ENCODE measurements at regions not wholly inside any gene's neighbourhood (a gene's known extent, or its start where the extent isn't known, plus 50 kb on each side); places are given as distances from the start of the nearest gene placed in this dataset.

- H3K4me1 ChIP-seq (ENCODE audit: control insufficient read depth, insufficient read depth, low read length, unreplicated experiment) = no peaks in the 10 kb centered on the region
- no peak overlapping the region for H3K27ac ChIP-seq (ENCODE audit: low read depth, low read length)
- no peaks in the 10 kb centered on the region for H3K27me3 ChIP-seq (ENCODE audit: insufficient read depth, low read length)
- H3K36me3 ChIP-seq (ENCODE audit: insufficient read depth, low read length) = no peaks in the 10 kb centered on the region
- no peaks in the 10 kb centered on the region for H3K79me2 ChIP-seq (ENCODE audit: control insufficient read depth, insufficient read depth, low read length, unreplicated experiment)
- no peak overlapping the region for H2AFZ ChIP-seq (ENCODE audit: low read length, unreplicated experiment)
- no peak overlapping the region for H3K4me3 ChIP-seq (ENCODE audit: low read depth, low read length)
Observed at GRCh38 chr3:59317386-59317785, 267.6 kb upstream of the CFAP20DC start.

GRCh38 chr3:59316688-59317275 is 267.0 kb upstream of the CFAP20DC start:
- H3K27me3 ChIP-seq (ENCODE audit: insufficient read depth, low read length) = no peaks in the 10 kb centered on the region
- H3K4me1 ChIP-seq (ENCODE audit: control insufficient read depth, insufficient read depth, low read length, unreplicated experiment) = no peaks in the 10 kb centered on the region
- no peak overlapping the region for H3K27ac ChIP-seq (ENCODE audit: low read depth, low read length)
- H3K79me2 ChIP-seq (ENCODE audit: control insufficient read depth, insufficient read depth, low read length, unreplicated experiment) = no peaks in the 10 kb centered on the region
- H3K36me3 ChIP-seq (ENCODE audit: insufficient read depth, low read length) = no peaks in the 10 kb centered on the region
- no peak overlapping the region for H2AFZ ChIP-seq (ENCODE audit: low read length, unreplicated experiment)
- H3K4me3 ChIP-seq (ENCODE audit: low read depth, low read length) = no peak overlapping the region

- Histone ChIP-seq H3K79me2 (ENCODE audit: control insufficient read depth, insufficient read depth, low read length, unreplicated experiment) (no peaks in the 10 kb centered on the region), H3K4me1 (ENCODE audit: control insufficient read depth, insufficient read depth, low read length, unreplicated experiment) (no peaks in the 10 kb centered on the region), H3K36me3 (ENCODE audit: insufficient read depth, low read length) (no peaks in the 10 kb centered on the region), H3K27me3 (ENCODE audit: insufficient read depth, low read length) (no peaks in the 10 kb centered on the region), H3K27ac (ENCODE audit: low read depth, low read length) (no peak overlapping the region), H3K4me3 (ENCODE audit: low read depth, low read length) (no peak overlapping the region), H2AFZ (ENCODE audit: low read length, unreplicated experiment) (peak overlapping the region; percentile 82)
Observed at GRCh38 chr3:59313365-59313764, 263.5 kb upstream of the CFAP20DC start.

- no peaks in the 10 kb centered on the region for H3K4me1 ChIP-seq (ENCODE audit: control insufficient read depth, insufficient read depth, low read length, unreplicated experiment)
- no peak overlapping the region for H3K4me3 ChIP-seq (ENCODE audit: low read depth, low read length)
- no peaks in the 10 kb centered on the region for H3K27me3 ChIP-seq (ENCODE audit: insufficient read depth, low read length)
- H3K79me2 ChIP-seq (ENCODE audit: control insufficient read depth, insufficient read depth, low read length, unreplicated experiment) = no peaks in the 10 kb centered on the region
- H2AFZ ChIP-seq (ENCODE audit: low read length, unreplicated experiment) = no peak overlapping the region
- no peaks in the 10 kb centered on the region for H3K36me3 ChIP-seq (ENCODE audit: insufficient read depth, low read length)
- no peak overlapping the region for H3K27ac ChIP-seq (ENCODE audit: low read depth, low read length)
Observed at GRCh38 chr3:59311231-59311630, 261.4 kb upstream of the CFAP20DC start.

GRCh38 chr3:59310736-59311135 is 260.9 kb upstream of the CFAP20DC start:
- Histone ChIP-seq H2AFZ (ENCODE audit: low read length, unreplicated experiment) (no peak overlapping the region), H3K4me3 (ENCODE audit: low read depth, low read length) (no peak overlapping the region), H3K27me3 (ENCODE audit: insufficient read depth, low read length) (no peaks in the 10 kb centered on the region), H3K79me2 (ENCODE audit: control insufficient read depth, insufficient read depth, low read length, unreplicated experiment) (no peaks in the 10 kb centered on the region), H3K27ac (ENCODE audit: low read depth, low read length) (no peak overlapping the region), H3K4me1 (ENCODE audit: control insufficient read depth, insufficient read depth, low read length, unreplicated experiment) (no peaks in the 10 kb centered on the region), H3K36me3 (ENCODE audit: insufficient read depth, low read length) (no peaks in the 10 kb centered on the region)

GRCh38 chr3:59308684-59309083 is 258.9 kb upstream of the CFAP20DC start:
- Histone ChIP-seq H2AFZ (ENCODE audit: low read length, unreplicated experiment) (no peak overlapping the region), H3K27me3 (ENCODE audit: insufficient read depth, low read length) (no peaks in the 10 kb centered on the region), H3K79me2 (ENCODE audit: control insufficient read depth, insufficient read depth, low read length, unreplicated experiment) (no peaks in the 10 kb centered on the region), H3K27ac (ENCODE audit: low read depth, low read length) (no peak overlapping the region), H3K4me1 (ENCODE audit: control insufficient read depth, insufficient read depth, low read length, unreplicated experiment) (no peaks in the 10 kb centered on the region), H3K36me3 (ENCODE audit: insufficient read depth, low read length) (no peaks in the 10 kb centered on the region), H3K4me3 (ENCODE audit: low read depth, low read length) (no peak overlapping the region)

GRCh38 chr3:59308001-59308400 is 258.2 kb upstream of the CFAP20DC start:
- no peaks in the 10 kb centered on the region for H3K36me3 ChIP-seq (ENCODE audit: insufficient read depth, low read length)
- H3K79me2 ChIP-seq (ENCODE audit: control insufficient read depth, insufficient read depth, low read length, unreplicated experiment) = no peaks in the 10 kb centered on the region
- H3K27ac ChIP-seq (ENCODE audit: low read depth, low read length) = no peak overlapping the region
- no peaks in the 10 kb centered on the region for H3K27me3 ChIP-seq (ENCODE audit: insufficient read depth, low read length)
- H3K4me3 ChIP-seq (ENCODE audit: low read depth, low read length) = no peak overlapping the region
- H3K4me1 ChIP-seq (ENCODE audit: control insufficient read depth, insufficient read depth, low read length, unreplicated experiment) = no peaks in the 10 kb centered on the region
- H2AFZ ChIP-seq (ENCODE audit: low read length, unreplicated experiment) = no peak overlapping the region

GRCh38 chr3:59306436-59306835 is 256.6 kb upstream of the CFAP20DC start:
- H3K27me3 ChIP-seq (ENCODE audit: insufficient read depth, low read length) = no peaks in the 10 kb centered on the region
- H3K79me2 ChIP-seq (ENCODE audit: control insufficient read depth, insufficient read depth, low read length, unreplicated experiment) = no peaks in the 10 kb centered on the region
- no peak overlapping the region for H3K4me3 ChIP-seq (ENCODE audit: low read depth, low read length)
- no peak overlapping the region for H2AFZ ChIP-seq (ENCODE audit: low read length, unreplicated experiment)
- H3K27ac ChIP-seq (ENCODE audit: low read depth, low read length) = no peak overlapping the region
- H3K36me3 ChIP-seq (ENCODE audit: insufficient read depth, low read length) = no peaks in the 10 kb centered on the region
- H3K4me1 ChIP-seq (ENCODE audit: control insufficient read depth, insufficient read depth, low read length, unreplicated experiment) = no peaks in the 10 kb centered on the region

GRCh38 chr3:59304296-59304695 is 254.5 kb upstream of the CFAP20DC start:
- H2AFZ ChIP-seq (ENCODE audit: low read length, unreplicated experiment) = no peak overlapping the region
- no peaks in the 10 kb centered on the region for H3K79me2 ChIP-seq (ENCODE audit: control insufficient read depth, insufficient read depth, low read length, unreplicated experiment)
- H3K36me3 ChIP-seq (ENCODE audit: insufficient read depth, low read length) = no peaks in the 10 kb centered on the region

GRCh38 chr3:59303452-59303851 is 253.6 kb upstream of the CFAP20DC start:
- Histone ChIP-seq H2AFZ (ENCODE audit: low read length, unreplicated experiment) (no peak overlapping the region), H3K27ac (ENCODE audit: low read depth, low read length) (no peak overlapping the region), H3K36me3 (ENCODE audit: insufficient read depth, low read length) (no peaks in the 10 kb centered on the region), H3K27me3 (ENCODE audit: insufficient read depth, low read length) (no peaks in the 10 kb centered on the region), H3K4me3 (ENCODE audit: low read depth, low read length) (no peak overlapping the region), H3K79me2 (ENCODE audit: control insufficient read depth, insufficient read depth, low read length, unreplicated experiment) (no peaks in the 10 kb centered on the region), H3K4me1 (ENCODE audit: control insufficient read depth, insufficient read depth, low read length, unreplicated experiment) (no peaks in the 10 kb centered on the region)

More at GRCh38 chr3:59304296-59304695, 254.5 kb upstream of the CFAP20DC start:
- Histone ChIP-seq H3K4me3 (ENCODE audit: low read depth, low read length) (no peak overlapping the region), H3K27ac (ENCODE audit: low read depth, low read length) (no peak overlapping the region), H3K27me3 (ENCODE audit: insufficient read depth, low read length) (no peaks in the 10 kb centered on the region), H3K4me1 (ENCODE audit: control insufficient read depth, insufficient read depth, low read length, unreplicated experiment) (no peaks in the 10 kb centered on the region)

GRCh38 chr3:59302442-59302841 is 252.6 kb upstream of the CFAP20DC start:
- H3K36me3 ChIP-seq (ENCODE audit: insufficient read depth, low read length) = no peaks in the 10 kb centered on the region
- no peaks in the 10 kb centered on the region for H3K27me3 ChIP-seq (ENCODE audit: insufficient read depth, low read length)
- H2AFZ ChIP-seq (ENCODE audit: low read length, unreplicated experiment) = no peak overlapping the region
- no peak overlapping the region for H3K27ac ChIP-seq (ENCODE audit: low read depth, low read length)
- H3K79me2 ChIP-seq (ENCODE audit: control insufficient read depth, insufficient read depth, low read length, unreplicated experiment) = no peaks in the 10 kb centered on the region
- no peaks in the 10 kb centered on the region for H3K4me1 ChIP-seq (ENCODE audit: control insufficient read depth, insufficient read depth, low read length, unreplicated experiment)
- no peak overlapping the region for H3K4me3 ChIP-seq (ENCODE audit: low read depth, low read length)
